Activated CD4-positive, alpha-beta T cell treated with anti-CD3 and anti-CD28 coated beads, Interleukin-2, amount 10 ng/mL, durations not matched to agents 24 days and 14 days (primary cell): ENCODE measurements at regions not wholly inside any gene's neighbourhood (a gene's known extent, or its start where the extent isn't known, plus 50 kb on each side); places are given as distances from the start of the nearest gene placed in this dataset.
"Not testable (repeated sequence)": the region's sequence is repeated elsewhere in the genome, so short reads cannot be mapped to it uniquely, and the experiment has no call there.

Experiments
- DNase-seq: peaks from one replicate; pipeline ENCODE4 v3.0.0; 2022
- H3K27ac Mint-ChIP-seq: one replicate; pipeline ENCODE4 v1.8.0; 2022; ENCODE audit warnings: mild to moderate bottlenecking, mixed read lengths
- H3K27me3 Mint-ChIP-seq: one replicate; pipeline ENCODE4 v1.8.0; 2022; ENCODE audit warnings: mixed read lengths
- H3K36me3 Mint-ChIP-seq: one replicate; pipeline ENCODE4 v1.8.0; 2022; ENCODE audit warnings: low read depth, mild to moderate bottlenecking, mixed read lengths
- H3K4me1 Mint-ChIP-seq: one replicate; pipeline ENCODE4 v1.8.0; 2021; ENCODE audit warnings: mixed read lengths
- H3K4me3 Mint-ChIP-seq: one replicate; pipeline ENCODE4 v1.8.0; 2022; ENCODE audit warnings: mild to moderate bottlenecking, moderate library complexity, mixed read lengths
- H3K9me3 Mint-ChIP-seq: one replicate; pipeline ENCODE4 v1.8.0; 2021; ENCODE audit warnings: mixed read lengths
- intact Hi-C: fragments of 100-400 bp; cut with micrococcal nuclease; formaldehyde crosslinking; loops from one replicate; pipeline ENCODE4 v1.15.1; 2023

DNA sequence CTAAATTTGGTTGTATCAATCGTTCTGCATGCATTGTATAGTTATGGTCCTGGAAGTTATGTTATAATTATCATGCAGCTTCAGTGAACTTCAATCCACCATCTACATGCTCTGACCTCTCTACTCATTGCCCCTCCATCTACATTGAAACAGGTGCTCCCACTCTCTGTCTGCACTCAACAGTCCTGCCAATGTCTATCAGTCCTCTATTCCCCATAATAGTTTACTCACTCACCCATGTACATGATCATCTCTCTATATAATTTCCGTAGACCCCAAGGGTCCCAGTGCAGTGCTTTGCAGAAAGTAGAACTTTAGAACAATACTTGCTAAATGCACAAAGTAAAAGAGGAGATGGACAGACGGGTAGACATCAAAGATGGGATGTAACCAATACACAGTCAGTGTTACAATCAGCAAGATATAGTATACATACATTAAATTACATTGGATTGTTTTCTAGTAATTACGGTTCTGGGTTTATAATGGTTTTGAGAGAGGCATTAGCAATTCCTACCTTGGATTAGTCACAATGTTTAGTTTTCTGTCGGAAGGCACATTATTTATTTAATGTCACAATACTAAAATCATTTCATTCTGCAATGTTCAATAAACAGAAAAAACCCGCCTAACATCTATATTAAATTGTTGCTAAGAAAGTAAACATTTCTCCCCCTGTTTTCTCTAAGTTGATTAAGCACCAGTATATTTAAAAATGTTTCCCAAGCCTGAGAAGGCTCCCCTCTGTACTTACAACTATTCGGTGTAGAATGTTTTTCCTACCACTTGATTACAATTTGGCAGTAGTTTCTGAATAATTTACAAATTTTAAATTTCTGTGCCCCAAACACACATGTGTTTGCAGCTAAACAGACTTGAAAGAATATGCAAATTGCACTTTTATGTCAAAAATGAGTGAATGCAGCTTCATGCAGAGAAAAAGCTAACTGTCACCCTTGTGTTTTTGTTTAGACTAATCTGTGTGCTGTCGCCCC is 94.4 kb upstream of the SIX2 start:
- H3K36me3 Mint-ChIP-seq = no peaks in the 10 kb centered on the region
- DNase-seq = no peak
- H3K27me3 Mint-ChIP-seq = peaks cover 10% of the 10 kb centered on the region
- intact Hi-C loops = no loop called here
- H3K4me3 Mint-ChIP-seq = no peak overlapping the region
- H3K9me3 Mint-ChIP-seq = no peaks in the 10 kb centered on the region
- H3K4me1 Mint-ChIP-seq = no peaks in the 10 kb centered on the region
- H3K27ac Mint-ChIP-seq = no peak overlapping the region

DNA sequence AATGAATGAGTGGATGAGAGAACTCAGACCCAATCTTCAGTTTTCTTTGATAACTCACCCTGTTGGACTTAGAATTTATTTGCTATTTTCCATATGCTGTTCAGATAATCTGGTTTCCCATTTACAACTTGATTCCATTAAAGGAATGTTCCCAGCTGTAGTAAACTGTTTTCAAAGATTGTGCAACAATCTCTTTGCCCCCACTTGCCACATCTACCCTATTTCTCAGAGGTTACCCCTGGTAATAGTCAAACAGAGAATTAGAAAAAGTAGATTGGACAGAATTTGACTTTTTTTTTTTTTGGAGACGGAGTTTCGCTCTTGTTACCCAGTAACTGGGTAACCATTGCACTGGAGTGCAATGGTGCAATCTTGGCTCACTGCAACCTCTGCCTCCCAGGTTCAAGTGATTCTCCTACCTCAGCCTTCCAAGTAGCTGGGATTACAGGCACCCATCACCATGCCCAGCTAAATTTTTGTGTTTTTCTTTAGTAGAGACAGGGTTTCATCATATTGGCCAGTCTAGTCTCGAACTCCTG is 93.4 kb upstream of the SIX2 start:
- DNase-seq = no peak
- H3K36me3 Mint-ChIP-seq = no peaks in the 10 kb centered on the region
- peaks cover 10% of the 10 kb centered on the region for H3K27me3 Mint-ChIP-seq
- intact Hi-C loops = no loop called here
- H3K4me1 Mint-ChIP-seq = no peaks in the 10 kb centered on the region
- H3K4me3 Mint-ChIP-seq = no peak overlapping the region
- H3K9me3 Mint-ChIP-seq = no peaks in the 10 kb centered on the region
- H3K27ac Mint-ChIP-seq = no peak overlapping the region

DNA sequence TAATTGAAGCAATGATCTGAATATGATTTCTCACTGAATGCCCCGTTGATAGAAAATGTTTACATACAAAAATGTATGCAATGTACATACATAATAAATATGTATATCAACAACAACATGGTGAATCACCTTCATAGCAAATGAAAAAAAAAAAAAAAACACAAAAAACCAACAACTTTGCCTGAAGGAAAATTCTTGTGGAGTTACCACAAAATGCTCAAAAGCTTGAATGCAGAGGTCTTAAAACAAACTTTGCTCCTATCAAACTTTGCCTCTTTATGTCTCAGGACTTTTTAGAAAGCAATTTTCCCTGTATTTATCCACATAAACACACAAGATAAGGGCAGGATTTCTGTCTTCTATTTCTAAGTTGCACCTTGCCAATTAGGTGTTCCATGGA is 92.9 kb upstream of the SIX2 start:
- no peaks in the 10 kb centered on the region for H3K9me3 Mint-ChIP-seq
- no peak overlapping the region for H3K4me3 Mint-ChIP-seq
- no peaks in the 10 kb centered on the region for H3K36me3 Mint-ChIP-seq
- H3K27me3 Mint-ChIP-seq = peaks cover 10% of the 10 kb centered on the region
- no peaks in the 10 kb centered on the region for H3K4me1 Mint-ChIP-seq
- no peak for DNase-seq
- intact Hi-C loops = no loop called here
- no peak overlapping the region for H3K27ac Mint-ChIP-seq

DNA sequence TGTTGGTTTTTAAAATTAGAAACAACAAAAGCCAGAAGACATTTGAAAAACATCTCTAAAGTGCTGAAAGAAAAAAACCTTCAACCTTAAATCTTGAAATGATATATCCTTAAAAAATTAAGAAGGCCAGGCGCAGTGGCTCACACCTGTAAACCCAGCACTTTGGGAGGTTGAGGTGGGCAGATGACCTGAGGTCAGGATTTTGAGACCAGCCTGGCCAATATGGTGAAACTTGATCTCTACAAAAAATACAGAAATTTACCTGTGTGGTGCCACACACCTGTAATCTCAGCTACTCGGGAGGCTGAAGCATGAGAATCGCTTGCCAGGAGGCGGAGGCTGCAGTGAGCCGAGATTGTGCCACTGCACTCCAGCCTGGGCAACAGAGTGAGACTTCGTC is 87.7 kb upstream of the SIX2 start:
- Mint-ChIP-seq H3K4me3 (no peak overlapping the region), H3K27ac (no peak overlapping the region), H3K27me3 (peaks cover 10% of the 10 kb centered on the region), H3K4me1 (no peaks in the 10 kb centered on the region), H3K9me3 (no peaks in the 10 kb centered on the region), H3K36me3 (no peaks in the 10 kb centered on the region)
- intact Hi-C loops = loop anchor here (10.0 kb wide), 1 partner anchor 52 kb away; no protein-coding TSS in a partner anchor
- DNase-seq = no peak

DNA sequence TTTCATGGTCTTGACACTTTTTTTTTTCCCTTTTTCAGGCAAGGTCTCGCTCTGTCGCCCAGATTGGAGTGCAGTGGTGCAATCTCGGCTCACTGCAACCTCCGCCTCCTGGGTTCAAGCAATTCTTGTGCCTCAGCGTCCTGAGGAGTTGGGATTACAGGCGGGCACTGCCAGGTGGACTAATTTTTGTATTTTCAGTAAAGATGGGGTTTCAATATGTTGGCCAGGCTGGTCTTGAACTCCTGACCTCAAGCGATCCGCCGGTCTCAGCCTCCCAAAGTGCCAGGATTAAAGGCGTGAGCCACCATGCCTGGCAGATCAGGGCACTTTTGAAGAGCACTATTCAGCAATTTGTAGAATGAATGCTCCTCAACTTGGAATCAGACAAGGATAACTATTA is 86.8 kb upstream of the SIX2 start:
- H3K4me3 Mint-ChIP-seq, H3K4me1 Mint-ChIP-seq, H3K36me3 Mint-ChIP-seq, H3K27ac Mint-ChIP-seq, DNase-seq, H3K9me3 Mint-ChIP-seq: not testable (repeated sequence)
- intact Hi-C loops = loop anchor here (10.0 kb wide), 1 partner anchor 51 kb away; no protein-coding TSS in a partner anchor
- H3K27me3 Mint-ChIP-seq = peaks cover 10% of the 10 kb centered on the region

DNA sequence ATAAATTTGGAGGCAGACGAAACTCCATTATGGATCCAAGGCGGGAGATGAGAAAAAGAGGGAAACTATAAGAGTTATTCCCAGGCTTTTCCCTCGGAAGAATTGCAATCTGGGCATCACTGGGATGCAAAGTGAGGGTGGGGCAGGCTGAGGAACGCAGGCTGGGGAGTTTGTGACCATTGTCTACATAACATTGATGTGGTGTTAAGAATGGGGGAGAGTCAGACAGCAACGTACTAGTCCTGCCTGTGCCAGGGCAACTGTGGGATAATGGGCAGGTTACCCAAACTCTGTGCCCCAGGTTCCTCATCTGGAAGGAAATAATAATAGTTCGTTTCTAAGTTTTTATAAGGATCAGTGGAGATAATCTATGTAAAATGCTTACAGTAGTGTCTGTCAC is 84.4 kb upstream of the SIX2 start:
- Mint-ChIP-seq H3K27me3 (peaks cover 8% of the 10 kb centered on the region), H3K4me3 (no peak overlapping the region), H3K36me3 (no peaks in the 10 kb centered on the region), H3K9me3 (no peaks in the 10 kb centered on the region), H3K27ac (no peak overlapping the region), H3K4me1 (no peaks in the 10 kb centered on the region)
- DNase-seq = no peak
- intact Hi-C loops = loop anchor here (10.0 kb wide), 1 partner anchor 49 kb away; no protein-coding TSS in a partner anchor

DNA sequence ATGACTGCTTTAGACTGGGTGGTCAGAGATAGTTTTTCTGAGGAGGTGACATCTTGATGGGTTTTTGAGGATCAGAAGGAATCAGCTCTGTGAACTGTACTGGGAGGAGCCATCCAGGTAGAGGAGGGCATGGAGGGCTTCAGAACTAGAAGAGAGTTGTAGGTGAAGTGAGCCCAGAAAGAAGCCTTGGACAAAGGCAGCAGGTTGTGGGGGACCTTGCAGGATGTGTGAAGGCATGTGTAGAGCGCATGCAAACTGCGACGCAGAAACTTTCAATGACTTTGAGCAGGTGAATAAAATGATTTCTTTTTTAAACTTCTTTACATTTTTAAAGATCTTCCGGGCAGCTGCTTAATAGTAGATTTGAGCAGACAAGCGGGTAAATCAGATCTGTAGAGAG is 83.9 kb upstream of the SIX2 start:
- Mint-ChIP-seq H3K27ac (no peak overlapping the region), H3K4me3 (no peak overlapping the region), H3K4me1 (no peaks in the 10 kb centered on the region), H3K27me3 (peaks cover 8% of the 10 kb centered on the region), H3K36me3 (no peaks in the 10 kb centered on the region), H3K9me3 (no peaks in the 10 kb centered on the region)
- intact Hi-C loops = loop anchor here (10.0 kb wide), 1 partner anchor 48 kb away; no protein-coding TSS in a partner anchor
- DNase-seq = no peak

DNA sequence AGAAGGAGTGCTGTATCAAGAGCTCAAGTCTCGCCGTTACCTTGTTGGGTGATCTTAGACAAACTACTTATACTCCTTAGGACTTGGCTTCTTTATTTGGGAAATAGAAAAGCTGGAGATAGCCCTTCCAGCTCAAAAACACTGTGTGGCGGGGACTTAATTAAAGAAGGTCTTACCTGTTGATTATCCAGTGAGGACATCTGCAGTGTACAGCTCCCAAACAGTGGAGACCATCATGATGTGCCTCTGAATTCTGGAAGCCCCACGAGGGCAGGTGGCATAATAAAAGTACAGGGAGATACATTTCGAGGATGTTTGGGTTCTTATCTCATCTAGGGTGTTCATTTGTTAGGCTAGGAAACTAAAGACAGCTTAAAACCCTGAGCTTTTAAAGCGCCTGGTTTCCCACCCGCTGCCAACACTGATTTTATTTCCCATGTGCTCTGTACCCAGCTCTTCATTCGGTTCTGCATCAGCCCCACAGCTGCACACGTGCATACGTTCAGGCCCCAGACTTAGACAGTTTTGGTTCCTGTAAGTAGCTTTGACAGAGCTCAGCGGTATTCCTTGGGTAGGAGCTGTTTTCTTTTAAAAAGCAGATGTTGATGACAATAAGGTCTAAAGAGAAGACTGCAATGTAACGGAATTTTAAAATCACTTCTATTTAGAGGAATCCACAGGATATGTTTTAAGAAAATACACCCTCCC is 80.5 kb upstream of the SIX2 start:
- intact Hi-C loops = loop anchor here (10.0 kb wide), 1 partner anchor 45 kb away; no protein-coding TSS in a partner anchor

DNA sequence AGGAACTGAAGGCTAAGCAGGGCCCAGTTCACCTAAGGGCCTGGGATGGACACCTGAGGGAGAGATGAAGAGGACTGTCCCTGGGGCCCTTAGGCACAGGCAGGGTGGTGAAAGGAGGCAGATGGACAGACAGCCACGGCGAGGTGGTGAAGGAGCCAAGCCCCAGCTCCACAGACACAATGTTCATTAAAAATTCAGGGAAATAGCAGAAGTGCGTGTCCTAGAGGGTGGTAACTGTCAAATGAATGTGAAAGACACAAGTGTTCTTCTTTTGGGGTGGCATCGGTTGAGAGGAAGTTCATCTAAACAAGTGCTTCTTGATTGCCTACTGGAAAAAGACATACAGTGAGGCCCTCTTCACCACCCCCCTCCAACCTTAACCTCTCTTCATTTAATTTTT is 76.2 kb upstream of the SIX2 start:
- no peaks in the 10 kb centered on the region for H3K36me3 Mint-ChIP-seq
- H3K4me1 Mint-ChIP-seq = no peaks in the 10 kb centered on the region
- DNase-seq = no peak
- intact Hi-C loops = no loop called here
- no peaks in the 10 kb centered on the region for H3K9me3 Mint-ChIP-seq
- peaks cover under 1% of the 10 kb centered on the region for H3K27me3 Mint-ChIP-seq
- no peak overlapping the region for H3K27ac Mint-ChIP-seq
- H3K4me3 Mint-ChIP-seq = no peak overlapping the region

More for the DNA sequence above, 80.5 kb upstream of the SIX2 start:
- Mint-ChIP-seq H3K4me3 (no peak overlapping the region), H3K4me1 (no peaks in the 10 kb centered on the region), H3K27me3 (peaks cover 5% of the 10 kb centered on the region), H3K27ac (no peak overlapping the region), H3K9me3 (no peaks in the 10 kb centered on the region), H3K36me3 (no peaks in the 10 kb centered on the region)
- DNase-seq = no peak

DNA sequence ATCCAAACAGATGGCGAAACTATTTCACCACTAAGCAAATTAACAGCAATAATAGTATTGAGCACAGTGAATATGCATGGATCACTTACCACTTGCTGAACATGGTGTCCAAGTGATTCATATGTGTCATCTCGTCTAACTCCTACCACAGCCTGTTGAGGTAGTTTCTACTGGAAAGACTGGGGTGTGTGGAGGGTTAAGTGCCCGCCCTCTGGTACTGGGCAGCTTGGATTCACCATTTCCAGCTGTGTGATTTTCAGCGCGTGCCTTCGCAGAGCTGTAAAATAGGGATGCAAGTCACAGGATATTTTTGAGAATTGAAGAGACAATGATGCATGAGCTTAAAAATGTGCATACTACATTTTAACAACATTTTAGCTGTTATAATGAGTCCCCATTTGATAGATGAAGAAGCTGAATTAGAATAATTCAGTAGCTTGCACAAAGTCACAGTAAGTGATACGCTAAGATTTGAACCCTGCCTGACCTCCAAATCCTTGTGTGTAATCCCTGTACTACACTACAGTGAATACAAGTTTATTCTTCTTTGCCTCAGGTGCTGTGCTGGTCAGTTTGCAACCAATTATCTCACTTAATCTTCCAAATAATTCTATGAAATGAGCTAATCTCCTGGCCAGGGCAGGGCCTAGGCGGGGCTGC is 75.2 kb upstream of the SIX2 start:
- intact Hi-C loops = no loop called here
- Mint-ChIP-seq H3K9me3 (no peaks in the 10 kb centered on the region), H3K27ac (no peak overlapping the region), H3K27me3 (no peaks in the 10 kb centered on the region), H3K4me1 (no peaks in the 10 kb centered on the region), H3K36me3 (no peaks in the 10 kb centered on the region), H3K4me3 (no peak overlapping the region)
- no peak for DNase-seq

DNA sequence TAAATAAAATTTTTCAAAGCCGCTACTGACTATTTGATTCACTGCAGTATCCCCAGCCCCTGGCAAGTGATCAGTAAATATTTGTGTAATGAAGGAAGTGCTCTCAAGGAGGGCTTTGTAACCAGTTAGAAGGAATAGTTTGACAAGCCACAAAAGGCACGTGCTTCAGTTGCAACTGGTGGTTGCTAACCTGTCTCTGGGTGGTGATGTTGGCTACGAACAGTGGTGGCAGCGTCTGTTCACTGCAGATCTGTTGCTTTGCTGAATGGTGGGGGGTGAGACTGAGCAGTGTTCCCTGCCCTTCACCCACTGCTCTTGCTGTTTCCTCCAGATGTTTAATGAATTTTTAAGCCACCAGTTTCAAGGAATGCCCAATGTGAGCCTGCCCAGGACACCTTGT is 73.9 kb upstream of the SIX2 start:
- Mint-ChIP-seq H3K4me3 (no peak overlapping the region), H3K9me3 (no peaks in the 10 kb centered on the region), H3K36me3 (no peaks in the 10 kb centered on the region), H3K4me1 (no peaks in the 10 kb centered on the region), H3K27ac (no peak overlapping the region), H3K27me3 (no peaks in the 10 kb centered on the region)
- intact Hi-C loops = no loop called here
- no peak for DNase-seq

DNA sequence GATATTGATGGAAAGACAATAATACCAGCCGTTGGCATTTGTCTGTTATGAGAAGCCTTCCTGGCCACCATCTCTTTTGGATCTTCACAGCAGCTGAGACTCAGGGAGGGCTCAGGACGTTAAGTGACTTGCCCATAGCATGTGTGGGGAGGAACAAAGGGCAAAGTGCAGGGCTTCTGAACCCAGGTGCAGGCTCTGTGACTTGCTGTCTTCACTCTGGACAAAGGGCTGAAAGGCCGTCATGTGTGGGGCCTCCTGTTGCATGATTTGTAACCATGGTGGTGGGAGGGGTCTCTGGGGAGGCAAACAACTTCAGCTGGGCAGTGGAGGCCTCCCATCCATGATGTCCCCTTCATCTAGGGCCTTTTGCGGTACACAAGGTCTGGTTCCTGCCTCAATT is 65.5 kb upstream of the SIX2 start:
- Mint-ChIP-seq H3K27ac (no peak overlapping the region), H3K4me3 (no peak overlapping the region), H3K36me3 (no peaks in the 10 kb centered on the region), H3K4me1 (no peaks in the 10 kb centered on the region), H3K9me3 (no peaks in the 10 kb centered on the region), H3K27me3 (no peaks in the 10 kb centered on the region)
- DNase-seq = peak; percentile 23
- intact Hi-C loops = no loop called here

DNA sequence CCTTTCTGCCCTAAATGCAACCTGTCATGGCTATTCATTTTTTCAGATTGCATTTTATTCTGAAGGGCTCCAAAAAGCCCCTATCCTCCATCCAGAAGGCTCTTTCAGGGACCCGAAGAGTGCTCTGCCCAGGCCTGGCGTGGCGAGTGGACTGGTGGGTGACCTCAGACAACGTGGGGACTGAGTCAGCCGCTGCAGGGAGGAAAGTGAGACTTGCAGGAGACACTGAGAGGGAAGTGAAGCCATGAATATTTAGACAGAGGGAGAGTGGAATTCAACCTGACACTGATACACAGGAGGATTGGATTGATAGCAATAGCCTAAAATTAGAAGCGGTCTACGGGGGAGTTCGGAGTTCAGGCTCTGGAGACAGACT is 63.6 kb upstream of the SIX2 start:
- intact Hi-C loops = no loop called here
- Mint-ChIP-seq H3K4me3 (no peak overlapping the region), H3K4me1 (no peaks in the 10 kb centered on the region), H3K27ac (no peak overlapping the region), H3K36me3 (no peaks in the 10 kb centered on the region), H3K27me3 (no peaks in the 10 kb centered on the region), H3K9me3 (no peaks in the 10 kb centered on the region)
- peak; percentile 26 for DNase-seq
